NCI-H187 treated with DMSO at 0.1 percent for 48 hours (cell line): ENCODE measurements at regions not wholly inside any gene's neighbourhood (a gene's known extent, or its start where the extent isn't known, plus 50 kb on each side); places are given as distances from the start of the nearest gene placed in this dataset.
"Not testable (repeated sequence)": the region's sequence is repeated elsewhere in the genome, so short reads cannot be mapped to it uniquely, and the experiment has no call there.

Experiments
- DNase-seq: peaks from one replicate; lab custom pipeline; 2025; lab: John Stamatoyannopoulos, UW

GRCh38 chr2:67777836-67778429, 284.9 kb downstream of the C1D start:
- no peak for DNase-seq

- DNase-seq = not testable (repeated sequence)
Measured at GRCh38 chr2:67780841-67781240, 282.0 kb downstream of the C1D start.

- no peak for DNase-seq
Measured at GRCh38 chr2:67782443-67782842, 280.4 kb downstream of the C1D start.

GRCh38 chr2:67783026-67783425, 279.8 kb downstream of the C1D start:
- no peak for DNase-seq

GRCh38 chr2:67790622-67791021, 272.2 kb downstream of the C1D start:
- DNase-seq = no peak

GRCh38 chr2:67792191-67792590, 270.6 kb downstream of the C1D start:
- DNase-seq = no peak

GRCh38 chr2:67792681-67793091, 270.1 kb downstream of the C1D start:
- no peak for DNase-seq

GRCh38 chr2:67797801-67798540, 264.8 kb downstream of the C1D start:
- DNase-seq = no peak

- DNase-seq = no peak
Measured at GRCh38 chr2:67798541-67799160, 264.2 kb downstream of the C1D start.

- DNase-seq = no peak
Measured at GRCh38 chr2:67799886-67800285, 262.9 kb downstream of the C1D start.

- DNase-seq = no peak
Measured at GRCh38 chr2:67802291-67802690, 260.5 kb downstream of the C1D start.

- DNase-seq = no peak
Measured at GRCh38 chr2:67802824-67803223, 260.0 kb downstream of the C1D start.

- no peak for DNase-seq
Measured at GRCh38 chr2:67806816-67807215, 256.0 kb downstream of the C1D start.

- no peak for DNase-seq
Measured at GRCh38 chr2:67808112-67808511, 254.7 kb downstream of the C1D start.

- no peak for DNase-seq
Measured at GRCh38 chr2:67812682-67813081, 250.1 kb downstream of the C1D start.

- no peak for DNase-seq
Measured at GRCh38 chr2:67823726-67824125, 239.1 kb downstream of the C1D start.

GRCh38 chr2:67824186-67824585, 238.6 kb downstream of the C1D start:
- DNase-seq = no peak

- DNase-seq = no peak
Measured at GRCh38 chr2:67825476-67825875, 237.3 kb downstream of the C1D start.

GRCh38 chr2:67828066-67828465, 234.7 kb downstream of the C1D start:
- peak; percentile 53 for DNase-seq

GRCh38 chr2:67829470-67829869, 233.3 kb downstream of the C1D start:
- no peak for DNase-seq

- DNase-seq = no peak
Measured at GRCh38 chr2:67833632-67834031, 229.2 kb downstream of the C1D start.

GRCh38 chr2:67834482-67834881, 228.3 kb downstream of the C1D start:
- DNase-seq = no peak

GRCh38 chr2:67835266-67835665, 227.5 kb downstream of the C1D start:
- no peak for DNase-seq
